22Rv1 (cell line): ENCODE measurements at regions not wholly inside any gene's neighbourhood (a gene's known extent, or its start where the extent isn't known, plus 50 kb on each side); places are given as distances from the start of the nearest gene placed in this dataset.

ENCODE experiments used
- ZFX ChIP-seq: fragments of 450-650 bp; IDR thresholded peaks from 2 replicates; pipeline ENCODE4 v1.6.1; 2017; ENCODE audit warnings: antibody characterized with exemption, borderline replicate concordance
- TF ChIP-seq, protein P1 (sequence below): fragments of 450-650 bp; IDR thresholded peaks from 2 replicates; pipeline ENCODE4 v1.5.1; 2017; ENCODE audit warnings: mild to moderate bottlenecking

- TF ChIP-seq, protein P1, sequence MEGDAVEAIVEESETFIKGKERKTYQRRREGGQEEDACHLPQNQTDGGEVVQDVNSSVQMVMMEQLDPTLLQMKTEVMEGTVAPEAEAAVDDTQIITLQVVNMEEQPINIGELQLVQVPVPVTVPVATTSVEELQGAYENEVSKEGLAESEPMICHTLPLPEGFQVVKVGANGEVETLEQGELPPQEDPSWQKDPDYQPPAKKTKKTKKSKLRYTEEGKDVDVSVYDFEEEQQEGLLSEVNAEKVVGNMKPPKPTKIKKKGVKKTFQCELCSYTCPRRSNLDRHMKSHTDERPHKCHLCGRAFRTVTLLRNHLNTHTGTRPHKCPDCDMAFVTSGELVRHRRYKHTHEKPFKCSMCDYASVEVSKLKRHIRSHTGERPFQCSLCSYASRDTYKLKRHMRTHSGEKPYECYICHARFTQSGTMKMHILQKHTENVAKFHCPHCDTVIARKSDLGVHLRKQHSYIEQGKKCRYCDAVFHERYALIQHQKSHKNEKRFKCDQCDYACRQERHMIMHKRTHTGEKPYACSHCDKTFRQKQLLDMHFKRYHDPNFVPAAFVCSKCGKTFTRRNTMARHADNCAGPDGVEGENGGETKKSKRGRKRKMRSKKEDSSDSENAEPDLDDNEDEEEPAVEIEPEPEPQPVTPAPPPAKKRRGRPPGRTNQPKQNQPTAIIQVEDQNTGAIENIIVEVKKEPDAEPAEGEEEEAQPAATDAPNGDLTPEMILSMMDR = no peak
- no peak for TF ChIP-seq ZFX
These were observed 133.0 kb downstream of the ZC4H2 start for GRCh38 chrX:64843224-64843623.
